ENCODE measurements at regions not wholly inside any gene's neighbourhood (a gene's known extent, or its start where the extent isn't known, plus 50 kb on each side); places are given as distances from the start of the nearest gene placed in this dataset.

GRCh38 chr20:52616629-52617028 lies 355.5 kb upstream of the TSHZ2 start:
- H3K4me3 ChIP-seq (ENCODE audit: low read depth, low read length): no peak overlapping the region
- TF ChIP-seq CTCF (IDR thresholded peaks at IDR 0.05; ENCODE audit: insufficient read depth, low read length, missing control alignments): no peak
- ChIA-PET POLR2A (no interaction called here), CTCF (no interaction called here)
- DNase-seq (ENCODE audit: low read depth, low spot score): no peak

- ChIA-PET CTCF (no interaction called here), POLR2A (no interaction called here)
- H3K4me3 ChIP-seq (ENCODE audit: low read depth, low read length): no peak overlapping the region
- no peak for TF ChIP-seq CTCF (IDR thresholded peaks at IDR 0.05; ENCODE audit: insufficient read depth, low read length, missing control alignments)
- DNase-seq (ENCODE audit: low read depth, low spot score): no peak
Measured at GRCh38 chr20:52614051-52614863, 357.9 kb upstream of the TSHZ2 start.

- no peak overlapping the region for H3K4me3 ChIP-seq (ENCODE audit: low read depth, low read length)
- no peak for DNase-seq (ENCODE audit: low read depth, low spot score)
- no peak for TF ChIP-seq CTCF (IDR thresholded peaks at IDR 0.05; ENCODE audit: insufficient read depth, low read length, missing control alignments)
- ChIA-PET POLR2A (interaction anchor here (0.6 kb wide), 1 partner anchor 1153 kb away, joined by 3 read pairs; no protein-coding TSS in a partner anchor), CTCF (no interaction called here)
Measured at GRCh38 chr20:52612046-52612632, 360.0 kb upstream of the TSHZ2 start.

- ChIA-PET POLR2A (no interaction called here), CTCF (no interaction called here)
- DNase-seq (ENCODE audit: low read depth, low spot score): no peak
- TF ChIP-seq CTCF (IDR thresholded peaks at IDR 0.05; ENCODE audit: insufficient read depth, low read length, missing control alignments): no peak
- no peak overlapping the region for H3K4me3 ChIP-seq (ENCODE audit: low read depth, low read length)
Measured at GRCh38 chr20:52610749-52611148, 361.4 kb upstream of the TSHZ2 start.

- POLR2A ChIA-PET: no interaction called here
- CTCF ChIA-PET: no interaction called here
- TF ChIP-seq CTCF (IDR thresholded peaks at IDR 0.05; ENCODE audit: insufficient read depth, low read length, missing control alignments): no peak
- no peak overlapping the region for H3K4me3 ChIP-seq (ENCODE audit: low read depth, low read length)
- no peak for DNase-seq (ENCODE audit: low read depth, low spot score)
Measured at GRCh38 chr20:52601295-52601971, 370.7 kb upstream of the TSHZ2 start.

GRCh38 chr20:52596256-52596655 lies 375.9 kb upstream of the TSHZ2 start:
- H3K4me3 ChIP-seq (ENCODE audit: low read depth, low read length): no peak overlapping the region
- DNase-seq (ENCODE audit: low read depth, low spot score): no peak
- no peak for TF ChIP-seq CTCF (IDR thresholded peaks at IDR 0.05; ENCODE audit: insufficient read depth, low read length, missing control alignments)
- ChIA-PET POLR2A (no interaction called here), CTCF (no interaction called here)
